ENCODE measurements at regions not wholly inside any gene's neighbourhood (a gene's known extent, or its start where the extent isn't known, plus 50 kb on each side); places are given as distances from the start of the nearest gene placed in this dataset.

DNA sequence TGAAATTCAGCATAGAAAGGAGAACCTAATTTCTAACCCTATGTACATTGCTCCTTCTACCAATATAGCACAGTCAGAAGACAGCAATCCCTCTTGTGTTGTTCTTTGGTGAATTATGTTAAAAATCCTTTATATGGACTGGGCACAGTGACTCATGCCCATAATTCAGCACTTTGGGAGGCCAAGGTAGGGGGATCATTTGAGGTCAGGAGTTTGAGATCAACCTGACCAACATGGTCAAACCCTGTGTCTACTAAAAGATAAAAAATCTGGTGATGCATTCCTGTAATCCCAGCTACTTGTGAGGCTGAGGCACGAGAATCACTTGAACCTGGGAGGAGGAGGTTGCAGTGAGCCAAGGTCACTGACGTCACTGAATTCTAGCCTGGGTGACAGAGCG lies 195.6 kb downstream of the TMX3 start:
- no peak for TF ChIP-seq CTCF (IDR thresholded peaks at IDR 0.05)
- no peak for TF ChIP-seq ZFX (IDR thresholded peaks at IDR 0.05; ENCODE audit: borderline replicate concordance)
